Effector memory CD8-positive, alpha-beta T cell (primary cell): ENCODE measurements at regions not wholly inside any gene's neighbourhood (a gene's known extent, or its start where the extent isn't known, plus 50 kb on each side); places are given as distances from the start of the nearest gene placed in this dataset.

ENCODE experiments used
- ATAC-seq: fragments of 150-1000 bp; cut with Tn5 transposase; replicated peaks from 2 replicates; pipeline ENCODE4 v1.10.0; 2021; ENCODE audit warnings: mild to moderate bottlenecking, moderate library complexity
- DNase-seq, 3 experiments: peaks; one replicate each; pipeline ENCODE4 v3.0.0; 2021
- H3K27ac Mint-ChIP-seq, 2 donors: one replicate each; pipeline ENCODE4 v1.8.0; 2022; ENCODE audit warnings: mild to moderate bottlenecking in 2 of 2, mixed read lengths in 2 of 2, moderate library complexity in 2 of 2
- H3K27me3 Mint-ChIP-seq, 2 donors: one replicate each; pipeline ENCODE4 v1.8.0; 2022; ENCODE audit warnings: mixed read lengths in 2 of 2
- H3K36me3 Mint-ChIP-seq: one replicate; pipeline ENCODE4 v1.8.0; 2022; ENCODE audit warnings: mild to moderate bottlenecking, moderate library complexity, mixed read lengths; ENCODE audit not compliant: insufficient read depth
- H3K4me1 Mint-ChIP-seq, 2 donors: one replicate each; pipeline ENCODE4 v1.8.0; 2022; ENCODE audit warnings: low read depth in 2 of 2, mixed read lengths in 2 of 2
- H3K4me3 Mint-ChIP-seq, 2 donors: one replicate each; pipeline ENCODE4 v1.8.0; 2022; ENCODE audit warnings: mild to moderate bottlenecking in 2 of 2, mixed read lengths in 2 of 2, moderate library complexity in 2 of 2
- H3K9me3 Mint-ChIP-seq, 2 donors: one replicate each; pipeline ENCODE4 v1.8.0; 2022; ENCODE audit warnings: mixed read lengths in 2 of 2

DNA sequence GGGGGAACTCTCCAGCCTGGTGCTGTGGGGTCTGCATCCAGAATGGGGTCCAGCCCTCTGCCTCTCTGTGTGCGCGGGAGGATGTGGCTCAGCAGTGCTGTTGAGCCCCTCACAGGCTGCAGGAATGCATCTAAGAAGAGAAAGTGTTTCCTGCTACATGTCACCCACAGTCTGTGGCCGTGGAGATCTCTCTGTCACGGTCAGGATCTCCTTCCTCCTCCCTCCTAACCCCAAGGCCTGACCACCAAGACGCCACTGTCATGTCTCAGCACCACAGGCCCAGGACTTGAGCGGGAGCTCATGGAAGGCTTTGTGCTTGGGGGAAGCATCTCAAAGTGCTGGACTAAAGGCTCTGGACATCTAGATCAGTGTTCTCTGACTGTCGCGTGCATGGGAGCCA lies 90.1 kb downstream of the SREK1 start:
- no peaks in the 10 kb centered on the region for H3K4me1 Mint-ChIP-seq
- no peak overlapping the region for H3K4me3 Mint-ChIP-seq
- no peak overlapping the region for H3K27ac Mint-ChIP-seq
- ATAC-seq, result no peak
- no peaks in the 10 kb centered on the region for H3K36me3 Mint-ChIP-seq
- H3K9me3 Mint-ChIP-seq, result no peaks in the 10 kb centered on the region
- no peak for DNase-seq
- peaks cover 14 to 18% of the 10 kb centered on the region in 2 donors for H3K27me3 Mint-ChIP-seq

- Mint-ChIP-seq H3K36me3 (no peaks in the 10 kb centered on the region), H3K4me3 (no peak overlapping the region), H3K9me3 (no peaks in the 10 kb centered on the region), H3K27ac (no peak overlapping the region), H3K27me3 (peaks cover 18 to 19% of the 10 kb centered on the region in 2 donors), H3K4me1 (no peaks in the 10 kb centered on the region)
- DNase-seq (no peak), ATAC-seq (no peak)
These were observed 94.3 kb downstream of the SREK1 start for GRCh38 chr5:66238435-66238834.

GRCh38 chr5:66239034-66239433 lies 94.9 kb downstream of the SREK1 start:
- Mint-ChIP-seq H3K27me3 (peaks cover 18 to 19% of the 10 kb centered on the region in 2 donors), H3K36me3 (no peaks in the 10 kb centered on the region), H3K4me3 (no peak overlapping the region), H3K4me1 (no peaks in the 10 kb centered on the region), H3K27ac (no peak overlapping the region), H3K9me3 (no peaks in the 10 kb centered on the region)
- no peak for ATAC-seq
- DNase-seq, result no peak

DNA sequence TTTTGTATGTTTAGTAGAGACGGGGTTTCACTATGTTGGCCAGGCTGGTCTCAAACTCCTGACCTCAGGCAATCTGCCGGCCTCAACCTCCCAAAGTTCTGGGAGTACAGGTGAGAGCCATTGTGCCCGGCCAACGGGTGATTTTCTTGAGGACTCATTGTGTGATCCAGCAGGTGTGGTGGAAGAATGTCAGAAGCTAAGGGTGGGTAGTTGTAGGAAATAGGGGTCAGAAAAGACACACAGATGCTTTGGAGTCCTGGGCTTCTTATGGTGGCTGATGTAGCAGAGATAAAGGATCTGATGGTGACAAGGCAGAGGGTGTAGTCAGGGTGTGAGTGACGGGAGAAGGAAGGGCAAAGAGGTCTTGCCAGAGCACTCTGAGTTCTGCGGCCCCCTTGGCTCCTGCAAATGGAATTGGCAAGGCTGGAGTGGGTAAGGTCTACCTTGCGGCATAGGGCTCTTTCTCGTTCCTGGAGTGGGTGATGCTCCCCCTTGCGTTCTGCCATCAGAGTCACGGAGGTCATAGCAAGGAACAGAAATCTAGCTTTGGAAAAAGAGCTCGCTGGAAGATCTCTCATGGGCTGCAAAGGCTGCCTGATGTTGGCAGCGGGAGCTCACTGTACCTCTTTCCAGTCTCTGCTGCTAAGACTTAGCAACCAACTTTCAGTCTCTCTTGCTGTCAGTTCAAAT lies 97.2 kb downstream of the SREK1 start:
- Mint-ChIP-seq H3K27me3 (peaks cover 6 to 22% of the 10 kb centered on the region in 2 donors), H3K4me3 (no peak overlapping the region), H3K36me3 (no peaks in the 10 kb centered on the region), H3K27ac (no peak overlapping the region), H3K9me3 (no peaks in the 10 kb centered on the region), H3K4me1 (no peaks in the 10 kb centered on the region)
- DNase-seq, result no peak
- ATAC-seq, result no peak

DNA sequence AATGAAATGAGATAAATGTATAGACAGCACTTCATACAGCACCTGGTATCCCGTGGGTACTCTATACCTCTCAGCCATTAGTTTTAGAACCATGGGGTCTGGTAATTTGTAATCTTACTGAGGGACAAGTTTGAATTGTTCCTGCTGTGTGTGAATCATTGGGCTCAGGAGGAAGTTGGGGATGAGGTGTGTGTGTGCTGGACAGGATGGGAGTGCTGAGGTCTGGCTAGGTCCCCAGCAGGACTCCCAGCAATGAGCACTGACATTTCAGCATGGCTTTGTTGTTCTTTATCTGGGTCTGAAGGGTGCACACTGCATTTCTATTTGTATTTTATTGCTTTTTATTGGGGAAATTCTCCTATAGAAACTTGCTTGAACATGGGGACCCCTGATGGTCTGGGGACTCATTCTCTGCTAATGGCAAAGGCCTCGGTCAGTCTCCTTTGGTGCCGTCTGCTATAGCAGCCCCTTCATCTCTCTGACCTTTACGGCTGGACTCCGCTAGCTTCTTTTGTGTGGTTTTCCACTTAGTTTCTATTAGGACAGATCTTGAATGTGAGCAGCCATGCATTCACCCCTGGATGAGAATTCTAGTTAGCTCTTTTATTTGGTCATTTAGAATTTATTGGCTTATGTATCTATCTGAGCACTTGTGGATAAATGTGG lies 98.1 kb downstream of the SREK1 start:
- no peaks in the 10 kb centered on the region for H3K4me1 Mint-ChIP-seq
- DNase-seq, result no peak
- H3K9me3 Mint-ChIP-seq, result no peaks in the 10 kb centered on the region
- no peaks in the 10 kb centered on the region for H3K36me3 Mint-ChIP-seq
- H3K27ac Mint-ChIP-seq, result no peak overlapping the region
- no peak for ATAC-seq
- H3K27me3 Mint-ChIP-seq, result peaks cover 0 to 17% of the 10 kb centered on the region in 2 donors
- H3K4me3 Mint-ChIP-seq, result no peak overlapping the region

DNA sequence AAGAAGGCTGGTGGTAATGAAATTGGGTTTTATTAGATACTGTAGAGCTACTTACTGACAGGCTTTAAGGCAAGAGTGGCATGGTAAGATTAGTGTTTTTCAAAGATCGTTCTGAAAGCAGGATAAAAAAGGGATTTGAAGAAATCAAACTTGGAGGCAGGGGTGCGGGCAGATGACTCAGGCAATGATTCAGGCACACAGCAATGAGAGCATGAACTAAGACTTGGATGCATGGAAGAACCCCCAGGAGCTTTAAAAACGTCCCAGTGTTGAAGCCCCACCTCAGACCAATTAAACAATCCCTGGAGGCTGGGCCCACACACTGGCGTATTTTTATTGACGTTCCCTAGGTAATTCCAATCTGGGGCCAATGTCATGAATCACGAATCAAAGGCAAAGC lies 102.5 kb downstream of the SREK1 start:
- ATAC-seq (no peak), DNase-seq (no peak)
- H3K9me3 Mint-ChIP-seq, result no peaks in the 10 kb centered on the region
- H3K27ac Mint-ChIP-seq, result no peak overlapping the region
- H3K4me3 Mint-ChIP-seq, result no peak overlapping the region
- H3K4me1 Mint-ChIP-seq, result no peaks in the 10 kb centered on the region
- H3K27me3 Mint-ChIP-seq, result peaks cover 0 to 5% of the 10 kb centered on the region in 2 donors
- no peaks in the 10 kb centered on the region for H3K36me3 Mint-ChIP-seq

GRCh38 chr5:66247176-66247960 lies 103.3 kb downstream of the SREK1 start:
- H3K4me3 Mint-ChIP-seq, result no peak overlapping the region
- H3K27me3 Mint-ChIP-seq, result peaks cover 0 to 5% of the 10 kb centered on the region in 2 donors
- no peak overlapping the region for H3K27ac Mint-ChIP-seq
- H3K9me3 Mint-ChIP-seq, result no peaks in the 10 kb centered on the region
- no peaks in the 10 kb centered on the region for H3K4me1 Mint-ChIP-seq
- H3K36me3 Mint-ChIP-seq, result no peaks in the 10 kb centered on the region
- ATAC-seq (no peak), DNase-seq (no peak)

GRCh38 chr5:66248874-66249273 lies 104.8 kb downstream of the SREK1 start:
- Mint-ChIP-seq H3K9me3 (no peaks in the 10 kb centered on the region), H3K4me1 (no peaks in the 10 kb centered on the region), H3K27me3 (peaks cover 0 to 5% of the 10 kb centered on the region in 2 donors), H3K4me3 (no peak overlapping the region), H3K36me3 (no peaks in the 10 kb centered on the region), H3K27ac (no peak overlapping the region)
- no peak for ATAC-seq
- DNase-seq, result no peak

DNA sequence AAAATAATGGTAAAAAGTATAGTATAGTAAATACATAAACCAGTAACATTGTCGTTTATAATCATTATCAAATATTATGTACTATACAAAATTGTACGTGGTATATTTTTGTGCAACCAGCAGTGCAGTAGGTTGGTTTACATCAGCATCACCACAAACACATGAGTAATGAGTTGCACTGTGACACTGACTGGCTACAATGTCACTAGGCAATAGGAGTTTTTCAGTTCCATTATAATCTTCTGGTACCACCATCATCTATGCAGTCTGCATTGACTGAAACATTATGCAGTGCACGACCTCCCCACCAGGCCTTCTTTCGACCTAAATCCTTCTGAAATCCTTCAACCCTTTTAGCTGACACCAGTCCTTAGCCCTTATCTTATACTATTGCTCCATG lies 105.8 kb downstream of the SREK1 start:
- no peaks in the 10 kb centered on the region for H3K4me1 Mint-ChIP-seq
- DNase-seq, result no peak
- H3K27ac Mint-ChIP-seq, result no peak overlapping the region
- H3K9me3 Mint-ChIP-seq, result no peaks in the 10 kb centered on the region
- no peak overlapping the region for H3K4me3 Mint-ChIP-seq
- no peaks in the 10 kb centered on the region for H3K36me3 Mint-ChIP-seq
- peaks cover 0 to 7% of the 10 kb centered on the region in 2 donors for H3K27me3 Mint-ChIP-seq
- ATAC-seq, result no peak

DNA sequence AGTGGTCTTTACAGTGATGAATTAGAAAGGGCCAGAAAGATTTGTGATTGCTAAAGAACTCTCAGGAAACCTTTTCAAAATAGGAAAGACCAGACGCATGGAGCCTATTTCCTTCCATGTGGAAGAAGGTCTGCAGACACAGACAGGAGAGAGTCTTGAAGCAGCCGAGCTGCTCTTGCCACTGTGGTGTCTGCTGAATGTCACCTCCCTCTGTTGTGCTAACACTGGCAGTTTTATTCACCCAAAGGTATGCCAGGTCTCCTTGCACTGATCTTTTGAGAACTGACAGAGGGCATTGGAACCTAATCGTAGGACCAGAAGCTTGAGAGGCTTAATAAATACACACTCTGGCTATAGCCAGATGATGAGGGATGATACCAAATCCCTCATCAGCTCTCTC lies 108.7 kb downstream of the SREK1 start:
- DNase-seq, result no peak
- no peaks in the 10 kb centered on the region for H3K9me3 Mint-ChIP-seq
- peaks cover 0 to 11% of the 10 kb centered on the region in 2 donors for H3K27me3 Mint-ChIP-seq
- H3K36me3 Mint-ChIP-seq, result no peaks in the 10 kb centered on the region
- ATAC-seq, result no peak
- H3K4me1 Mint-ChIP-seq, result peaks cover 0 to 4% of the 10 kb centered on the region in 2 donors
- no peak overlapping the region for H3K27ac Mint-ChIP-seq
- no peak overlapping the region for H3K4me3 Mint-ChIP-seq

DNA sequence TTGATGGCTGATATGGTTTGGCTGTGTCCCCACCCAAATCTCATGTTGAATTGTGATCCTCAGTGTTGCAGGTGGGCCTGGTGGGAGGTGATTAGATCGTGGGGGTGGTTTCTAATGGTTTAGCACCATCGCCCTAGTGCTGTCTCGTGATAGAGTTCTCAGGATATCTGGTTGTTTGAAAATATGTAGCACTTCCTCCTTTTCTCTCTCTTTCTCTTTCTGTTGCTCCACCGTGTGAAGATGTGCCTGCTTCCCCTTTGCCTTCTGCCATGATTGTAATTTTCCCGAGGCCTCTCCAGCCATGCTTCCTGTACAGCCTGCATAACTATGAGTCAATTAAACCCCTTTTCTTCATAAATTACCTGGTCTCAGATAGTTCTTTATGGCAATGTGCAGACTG lies 111.6 kb downstream of the SREK1 start:
- DNase-seq (no peak), ATAC-seq (no peak)
- Mint-ChIP-seq H3K27ac (no peak overlapping the region), H3K4me3 (no peak overlapping the region), H3K27me3 (peaks cover 0 to 11% of the 10 kb centered on the region in 2 donors), H3K4me1 (peaks cover 0 to 4% of the 10 kb centered on the region in 2 donors), H3K9me3 (no peaks in the 10 kb centered on the region), H3K36me3 (no peaks in the 10 kb centered on the region)

- no peak overlapping the region for H3K4me3 Mint-ChIP-seq
- no peaks in the 10 kb centered on the region for H3K9me3 Mint-ChIP-seq
- no peak for ATAC-seq
- no peak overlapping the region for H3K27ac Mint-ChIP-seq
- no peaks in the 10 kb centered on the region for H3K4me1 Mint-ChIP-seq
- DNase-seq, result no peak
- no peaks in the 10 kb centered on the region for H3K36me3 Mint-ChIP-seq
- H3K27me3 Mint-ChIP-seq, result peaks cover 62 to 71% of the 10 kb centered on the region in 2 donors
These were observed 129.0 kb downstream of the SREK1 start for GRCh38 chr5:66273121-66273520.

GRCh38 chr5:66276986-66277385 lies 132.9 kb downstream of the SREK1 start:
- peaks cover 58 to 59% of the 10 kb centered on the region in 2 donors for H3K27me3 Mint-ChIP-seq
- no peak overlapping the region for H3K27ac Mint-ChIP-seq
- no peaks in the 10 kb centered on the region for H3K9me3 Mint-ChIP-seq
- H3K4me3 Mint-ChIP-seq, result no peak overlapping the region
- ATAC-seq (no peak), DNase-seq (no peak)
- no peaks in the 10 kb centered on the region for H3K36me3 Mint-ChIP-seq
- H3K4me1 Mint-ChIP-seq, result no peaks in the 10 kb centered on the region

- Mint-ChIP-seq H3K27me3 (peaks cover 53% of the 10 kb centered on the region in 2 donors), H3K9me3 (no peaks in the 10 kb centered on the region), H3K36me3 (no peaks in the 10 kb centered on the region), H3K4me3 (no peak overlapping the region), H3K4me1 (no peaks in the 10 kb centered on the region), H3K27ac (no peak overlapping the region)
- ATAC-seq (no peak), DNase-seq (no peak)
These were observed 133.9 kb downstream of the SREK1 start for GRCh38 chr5:66277981-66278380.
